OCI-LY7 (cell line): ENCODE measurements at regions not wholly inside any gene's neighbourhood (a gene's known extent, or its start where the extent isn't known, plus 50 kb on each side); places are given as distances from the start of the nearest gene placed in this dataset.

ENCODE experiments used
- BruUV-seq: library from RNA; stranded (reverse); fragments of 400-500 nt; replicated peaks from 2 replicates; lab custom pipeline; 2021; lab: Mats Ljungman, UMichigan
- CTCF ChIA-PET: fragments of 300-600 bp; sonication (Branson Sonifier 250); formaldehyde crosslinking; loops from one replicate; lab custom pipeline; 2022; ENCODE audit warnings: antibody characterized with exemption; ENCODE audit not compliant: unreplicated experiment; lab: Charles Lee
- POLR2A ChIA-PET: fragments of 300-600 bp; sonication (Branson Sonifier 250); formaldehyde crosslinking; loops from one replicate; lab custom pipeline; 2022; ENCODE audit warnings: antibody characterized with exemption; lab: Charles Lee
- DNase-seq: peaks from one replicate; pipeline ENCODE4 v3.0.0-alpha.2; 2015; ENCODE audit warnings: low spot score
- H2AFZ ChIP-seq: fragments of 200-600 bp; sonication (generic), shearing (Covaris generic); 2 replicates; pipeline ENCODE4 v1.6.1; 2014; ENCODE audit warnings: mild to moderate bottlenecking, antibody characterized with exemption, low read length, moderate library complexity
- H3K27ac ChIP-seq: fragments of 200-600 bp; sonication (generic); 2 replicates; pipeline ENCODE4 v1.5.1; 2014; ENCODE audit warnings: mixed run types, low read depth, mild to moderate bottlenecking, moderate library complexity, low read length, inconsistent platforms; ENCODE audit not compliant: poor library complexity, severe bottlenecking
- H3K36me3 ChIP-seq: fragments of 200-600 bp; sonication (generic); 2 replicates; pipeline ENCODE4 v1.6.1; 2014; ENCODE audit warnings: mild to moderate bottlenecking, antibody characterized with exemption, low read length, moderate library complexity, mixed read lengths; ENCODE audit not compliant: insufficient read depth
- H3K4me1 ChIP-seq: fragments of 200-600 bp; sonication (generic); 2 replicates; pipeline ENCODE4 v1.5.1; 2014; ENCODE audit warnings: mild to moderate bottlenecking, low read length; ENCODE audit not compliant: insufficient read depth, poor library complexity, severe bottlenecking
- H3K4me2 ChIP-seq: fragments of 200-600 bp; sonication (generic); 2 replicates; pipeline ENCODE4 v1.6.1; 2014; ENCODE audit warnings: mild to moderate bottlenecking, low read length
- H3K4me3 ChIP-seq: fragments of 200-600 bp; sonication (generic); 2 replicates; pipeline ENCODE4 v1.5.1; 2014; ENCODE audit warnings: mild to moderate bottlenecking, low read depth, low read length; ENCODE audit not compliant: poor library complexity, severe bottlenecking
- H3K79me2 ChIP-seq: fragments of 200-600 bp; sonication (generic); 2 replicates; pipeline ENCODE4 v1.6.1; 2016; ENCODE audit warnings: low read depth, mild to moderate bottlenecking, low read length, moderate library complexity, mixed read lengths; ENCODE audit not compliant: insufficient read depth
- H3K9me2 ChIP-seq: fragments of 200-600 bp; sonication (generic); 2 replicates; pipeline ENCODE4 v1.6.1; 2016; ENCODE audit warnings: mild to moderate bottlenecking, low read length, mixed read lengths; ENCODE audit not compliant: insufficient read depth
- H3K9me3 ChIP-seq: fragments of 200-600 bp; sonication (generic); 2 replicates; pipeline ENCODE4 v1.6.1; 2014; ENCODE audit warnings: mild to moderate bottlenecking, mixed run types, low read length, mixed read lengths
- H4K20me1 ChIP-seq: fragments of 200-600 bp; sonication (generic); 2 replicates; pipeline ENCODE4 v1.6.1; 2014; ENCODE audit warnings: mild to moderate bottlenecking, antibody characterized with exemption, low read length, moderate library complexity, mixed read lengths; ENCODE audit not compliant: insufficient read depth
- EZH2phosphoT487 ChIP-seq: fragments of 200-600 bp; sonication (generic); IDR thresholded peaks from 2 replicates; pipeline ENCODE4 v1.6.1; 2018; ENCODE audit warnings: low read depth, borderline replicate concordance, mild to moderate bottlenecking, mixed run types, antibody characterized with exemption, low read length, moderate library complexity, mixed read lengths
- intact Hi-C: fragments of 100-400 bp; cut with micrococcal nuclease; formaldehyde crosslinking; loops from one replicate; pipeline ENCODE4 v1.10.0; 2022; ENCODE audit not compliant: unreplicated experiment
- TF ChIP-seq, protein P1 (sequence below): fragments of 200-600 bp; sonication (generic); conservative IDR thresholded peaks from 2 replicates; pipeline ENCODE4 v1.5.1; 2014; ENCODE audit warnings: mild to moderate bottlenecking, antibody characterized with exemption, low read length, moderate library complexity, mixed read lengths

DNA sequence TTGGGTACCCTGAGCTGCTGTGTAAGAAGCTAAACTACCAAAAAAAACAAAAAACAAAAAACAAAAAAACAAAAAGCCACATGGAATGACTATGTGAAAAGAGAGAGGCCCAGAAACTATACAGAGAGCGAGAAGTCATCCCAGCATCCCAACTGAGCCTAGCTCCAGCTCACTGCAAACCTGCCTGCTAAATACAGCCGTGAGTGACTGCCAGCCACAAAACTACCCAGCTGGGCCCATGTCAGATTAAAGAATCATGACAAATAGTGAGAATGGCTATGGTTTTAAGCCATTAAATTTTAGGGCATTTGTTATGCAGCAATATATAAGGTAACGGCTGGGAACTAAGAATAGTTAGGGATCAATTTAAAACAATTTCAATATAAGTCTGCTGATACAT is 335.1 kb upstream of the PDE4D start:
- Histone ChIP-seq H3K4me2 (no peak overlapping the region), H2AFZ (no peak overlapping the region), H3K4me1 (no peaks in the 10 kb centered on the region), H3K9me3 (no peaks in the 10 kb centered on the region), H3K79me2 (no peaks in the 10 kb centered on the region), H3K4me3 (no peak overlapping the region), H3K27ac (no peak overlapping the region), H3K9me2 (no peaks in the 10 kb centered on the region), H4K20me1 (no peaks in the 10 kb centered on the region), H3K36me3 (no peaks in the 10 kb centered on the region)
- no peak for DNase-seq
- intact Hi-C loops: no loop called here
- no peak for TF ChIP-seq EZH2phosphoT487
- TF ChIP-seq, protein P1, sequence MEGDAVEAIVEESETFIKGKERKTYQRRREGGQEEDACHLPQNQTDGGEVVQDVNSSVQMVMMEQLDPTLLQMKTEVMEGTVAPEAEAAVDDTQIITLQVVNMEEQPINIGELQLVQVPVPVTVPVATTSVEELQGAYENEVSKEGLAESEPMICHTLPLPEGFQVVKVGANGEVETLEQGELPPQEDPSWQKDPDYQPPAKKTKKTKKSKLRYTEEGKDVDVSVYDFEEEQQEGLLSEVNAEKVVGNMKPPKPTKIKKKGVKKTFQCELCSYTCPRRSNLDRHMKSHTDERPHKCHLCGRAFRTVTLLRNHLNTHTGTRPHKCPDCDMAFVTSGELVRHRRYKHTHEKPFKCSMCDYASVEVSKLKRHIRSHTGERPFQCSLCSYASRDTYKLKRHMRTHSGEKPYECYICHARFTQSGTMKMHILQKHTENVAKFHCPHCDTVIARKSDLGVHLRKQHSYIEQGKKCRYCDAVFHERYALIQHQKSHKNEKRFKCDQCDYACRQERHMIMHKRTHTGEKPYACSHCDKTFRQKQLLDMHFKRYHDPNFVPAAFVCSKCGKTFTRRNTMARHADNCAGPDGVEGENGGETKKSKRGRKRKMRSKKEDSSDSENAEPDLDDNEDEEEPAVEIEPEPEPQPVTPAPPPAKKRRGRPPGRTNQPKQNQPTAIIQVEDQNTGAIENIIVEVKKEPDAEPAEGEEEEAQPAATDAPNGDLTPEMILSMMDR: no peak
- no TSS peak for BruUV-seq
- ChIA-PET POLR2A (interaction anchor here (0.6 to 1.5 kb wide), 3 partner anchors 9 to 516 kb away, joined by 3 to 5 read pairs (median 5); no protein-coding TSS in a partner anchor), CTCF (interaction anchor here (0.5 kb wide), 1 partner anchor 878 kb away, joined by 3 read pairs; no protein-coding TSS in a partner anchor)

DNA sequence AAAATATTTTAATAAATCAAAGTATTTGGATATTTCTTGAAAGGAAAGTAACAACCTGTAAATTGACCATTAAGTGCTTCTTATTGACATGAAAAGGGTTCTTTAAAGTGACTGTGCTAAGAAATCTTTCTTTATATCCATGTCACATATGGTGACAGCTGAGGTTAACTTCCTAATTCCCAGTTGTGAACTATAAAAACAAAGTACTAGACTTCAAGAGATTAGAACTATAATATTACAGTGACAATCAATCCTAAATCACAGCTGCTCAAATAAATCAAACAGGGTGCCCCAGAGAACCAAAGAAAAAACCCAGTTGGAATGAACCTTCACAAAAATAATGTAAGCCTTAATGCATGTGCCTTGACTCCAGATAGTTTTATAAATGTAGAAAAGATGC is 332.6 kb upstream of the PDE4D start:
- Histone ChIP-seq H3K27ac (no peak overlapping the region), H3K4me1 (no peaks in the 10 kb centered on the region), H3K36me3 (no peaks in the 10 kb centered on the region), H3K4me2 (no peak overlapping the region), H2AFZ (no peak overlapping the region), H3K9me3 (no peaks in the 10 kb centered on the region), H4K20me1 (no peaks in the 10 kb centered on the region), H3K4me3 (no peak overlapping the region), H3K9me2 (no peaks in the 10 kb centered on the region), H3K79me2 (no peaks in the 10 kb centered on the region)
- POLR2A ChIA-PET: no interaction called here
- TF ChIP-seq, protein P1: no peak
- TF ChIP-seq EZH2phosphoT487: no peak
- no peak for DNase-seq
- BruUV-seq: no TSS peak
- CTCF ChIA-PET: no interaction called here
- intact Hi-C loops: no loop called here

DNA sequence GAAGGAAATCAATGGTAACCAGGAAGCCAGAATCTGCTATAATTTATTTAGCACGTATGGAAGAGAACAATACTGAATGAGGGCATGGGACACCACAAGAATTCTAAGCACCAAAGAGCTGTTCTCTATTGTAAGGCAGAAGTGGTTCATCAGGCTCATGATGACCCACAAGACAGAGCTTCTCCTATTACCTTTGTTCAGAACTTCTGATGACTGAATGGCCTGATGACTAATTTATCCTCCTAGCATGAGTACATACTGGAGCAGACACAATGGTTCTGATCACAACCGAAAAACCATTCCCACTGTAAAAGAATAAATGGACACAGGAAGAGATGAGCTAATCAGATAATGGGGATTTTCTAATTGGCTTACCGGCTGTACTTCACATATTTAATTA is 329.8 kb upstream of the PDE4D start:
- H4K20me1 ChIP-seq: no peaks in the 10 kb centered on the region
- no peaks in the 10 kb centered on the region for H3K4me1 ChIP-seq
- no peaks in the 10 kb centered on the region for H3K9me3 ChIP-seq
- BruUV-seq: no TSS peak
- no peak overlapping the region for H3K27ac ChIP-seq
- no peak overlapping the region for H3K4me3 ChIP-seq
- DNase-seq: no peak
- H3K4me2 ChIP-seq: no peak overlapping the region
- ChIA-PET CTCF (no interaction called here), POLR2A (interaction anchor here (1.3 kb wide), 1 partner anchor 8 kb away, joined by 4 read pairs; no protein-coding TSS in a partner anchor)
- H3K36me3 ChIP-seq: no peaks in the 10 kb centered on the region
- intact Hi-C loops: no loop called here
- no peaks in the 10 kb centered on the region for H3K79me2 ChIP-seq
- TF ChIP-seq, protein P1: no peak
- no peak for TF ChIP-seq EZH2phosphoT487
- no peak overlapping the region for H2AFZ ChIP-seq
- no peaks in the 10 kb centered on the region for H3K9me2 ChIP-seq
